GM21447 (cell line): ENCODE measurements at regions not wholly inside any gene's neighbourhood (a gene's known extent, or its start where the extent isn't known, plus 50 kb on each side); places are given as distances from the start of the nearest gene placed in this dataset.

Experiments used
- ATAC-seq: cut with Tn5 transposase; IDR thresholded peaks from one replicate; pipeline ENCODE4 v1.9.1; 2021; ENCODE audit not compliant: unreplicated experiment

DNA sequence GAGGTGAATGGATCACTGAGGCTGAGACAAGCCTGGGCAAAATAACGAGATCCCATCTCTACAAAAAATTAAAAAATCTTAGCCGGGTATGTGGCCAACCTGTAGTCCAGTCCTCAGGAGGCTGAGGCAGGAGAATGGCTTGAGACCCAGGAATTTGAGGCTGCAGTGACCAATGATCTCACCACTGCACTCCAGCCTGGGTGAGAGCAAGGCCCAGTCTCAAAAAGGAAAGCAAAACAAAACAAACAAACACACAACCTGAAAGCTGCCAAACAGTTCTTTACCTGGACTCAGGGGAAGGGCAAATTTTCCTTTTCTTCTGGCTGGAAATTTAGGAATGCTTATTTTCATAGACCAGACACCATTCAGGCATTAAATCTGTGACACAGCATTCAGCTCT, 163.1 kb upstream of the FAT1 start:
- no peak for ATAC-seq

DNA sequence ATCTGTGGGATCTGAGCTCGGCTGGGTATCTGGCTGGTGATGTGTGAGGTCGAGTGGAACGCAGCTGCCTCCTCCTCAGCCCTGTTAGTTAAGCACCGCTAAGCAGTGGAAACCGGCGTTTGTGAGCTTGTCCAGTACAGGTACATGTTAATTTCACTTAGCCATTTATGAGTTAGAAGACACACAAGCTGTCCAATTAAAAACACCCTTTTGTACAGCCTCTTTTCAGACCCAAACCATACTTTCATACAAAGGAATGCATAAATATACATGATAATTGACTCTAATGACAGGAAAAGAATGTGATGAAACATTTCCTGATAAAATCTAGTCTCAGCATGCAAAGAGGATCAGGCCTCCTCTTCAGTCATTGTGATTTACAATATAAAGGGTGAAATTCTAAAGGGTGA, 163.6 kb upstream of the FAT1 start:
- ATAC-seq, result no peak

DNA sequence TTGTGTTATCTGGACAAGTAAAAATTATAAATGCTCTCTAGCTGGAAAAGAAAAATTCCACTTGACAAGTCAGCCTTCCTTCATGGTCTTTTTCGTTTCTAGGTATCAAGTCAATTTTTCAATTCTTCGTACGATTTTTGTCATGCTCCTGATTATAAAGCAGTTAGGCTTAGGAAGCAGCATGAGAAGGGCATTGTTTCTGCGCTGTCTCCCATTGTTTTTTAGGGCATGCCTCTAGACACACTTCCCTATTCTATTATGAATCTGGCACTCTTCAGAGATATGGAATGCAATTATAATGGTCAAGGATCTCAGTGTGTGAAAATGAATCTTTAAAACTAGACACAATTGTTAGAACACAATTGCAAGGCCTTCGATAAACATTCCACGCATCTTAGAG, 164.1 kb upstream of the FAT1 start:
- ATAC-seq, result no peak

DNA sequence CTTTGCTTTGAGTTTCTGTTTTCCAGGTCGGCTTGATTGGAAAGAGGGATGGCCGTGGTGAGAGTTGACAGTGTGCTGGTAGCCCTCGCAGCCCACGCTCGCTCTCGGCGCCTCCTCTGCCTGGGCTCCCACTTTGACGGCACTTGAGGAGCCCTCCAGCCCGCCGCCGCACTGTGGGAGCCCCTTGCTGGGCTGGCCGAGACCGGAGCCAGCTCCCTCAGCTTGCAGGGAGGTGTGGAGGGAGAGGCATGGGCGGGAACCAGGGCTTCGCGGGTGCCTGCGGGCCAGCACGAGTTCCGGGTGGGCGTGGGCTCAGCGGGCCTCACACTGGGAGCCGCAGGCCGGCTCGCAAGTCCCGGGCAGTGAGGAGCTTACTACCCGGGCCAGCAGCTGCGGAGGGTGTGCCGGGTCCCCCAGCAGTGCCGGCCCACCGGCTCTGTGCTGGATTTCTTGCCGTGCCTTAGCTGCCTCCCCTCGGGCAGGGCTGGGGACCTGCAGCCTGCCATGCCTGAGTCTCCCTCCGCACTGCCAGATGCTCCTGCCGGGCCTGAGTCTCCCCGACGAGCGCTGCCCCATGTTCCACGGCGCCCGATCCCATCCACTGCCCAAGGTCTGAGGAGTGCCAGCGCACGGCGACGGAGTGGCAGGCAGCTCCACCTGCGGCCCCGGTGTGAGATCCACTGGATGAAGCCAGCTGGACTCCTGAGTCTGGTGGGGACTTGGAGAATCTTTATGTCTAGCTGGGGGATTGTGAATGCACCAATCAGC, 166.4 kb upstream of the FAT1 start:
- ATAC-seq, result no peak

DNA sequence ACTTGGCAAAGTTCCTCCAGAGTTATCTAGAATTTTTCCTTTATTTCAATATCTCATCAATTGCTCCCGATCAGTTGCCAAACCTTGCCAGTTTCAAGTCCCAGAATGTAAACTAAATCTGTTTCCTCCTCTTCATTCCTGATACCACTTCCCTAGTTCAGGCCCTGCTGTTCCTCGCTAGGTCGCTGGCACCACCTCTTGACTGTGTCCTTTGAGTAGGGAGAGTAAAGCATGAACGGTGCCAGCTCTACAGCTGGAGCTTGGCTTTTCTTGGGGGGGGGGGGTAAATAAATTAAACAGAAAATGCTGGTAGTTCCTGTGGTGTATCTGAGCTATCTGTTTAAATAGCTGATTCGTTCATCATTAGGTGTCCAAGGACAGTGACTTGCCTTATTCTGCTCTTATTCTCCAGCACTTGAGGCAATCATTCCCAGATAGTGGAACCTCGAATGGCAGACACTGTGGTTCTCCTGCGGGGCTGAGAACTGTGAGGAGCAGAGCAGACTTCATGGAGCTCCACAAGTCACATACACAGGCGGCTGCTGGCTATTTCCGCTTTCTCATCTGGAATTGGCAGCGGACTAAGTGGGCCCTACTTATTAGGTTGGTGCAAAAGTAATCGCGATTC, 168.3 kb upstream of the FAT1 start:
- ATAC-seq, result no peak

DNA sequence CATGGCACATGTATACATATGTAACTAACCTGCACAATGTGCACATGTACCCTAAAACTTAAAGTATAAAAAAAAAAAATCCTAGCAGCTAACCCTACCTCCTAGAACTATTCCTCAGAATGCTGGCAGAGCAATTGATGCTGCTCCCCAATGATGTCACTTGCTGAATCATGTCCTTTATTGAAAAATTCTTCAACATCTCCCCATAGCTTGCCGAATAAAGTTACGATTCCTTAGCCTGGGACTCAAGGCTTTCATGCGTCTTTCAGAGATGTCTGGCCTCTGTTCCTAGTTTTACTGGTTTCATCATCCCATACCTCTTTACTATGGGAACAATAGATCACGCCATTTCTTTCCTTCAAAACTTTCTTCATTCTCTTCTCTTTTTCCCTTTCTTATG, 174.7 kb upstream of the FAT1 start:
- no peak for ATAC-seq

DNA sequence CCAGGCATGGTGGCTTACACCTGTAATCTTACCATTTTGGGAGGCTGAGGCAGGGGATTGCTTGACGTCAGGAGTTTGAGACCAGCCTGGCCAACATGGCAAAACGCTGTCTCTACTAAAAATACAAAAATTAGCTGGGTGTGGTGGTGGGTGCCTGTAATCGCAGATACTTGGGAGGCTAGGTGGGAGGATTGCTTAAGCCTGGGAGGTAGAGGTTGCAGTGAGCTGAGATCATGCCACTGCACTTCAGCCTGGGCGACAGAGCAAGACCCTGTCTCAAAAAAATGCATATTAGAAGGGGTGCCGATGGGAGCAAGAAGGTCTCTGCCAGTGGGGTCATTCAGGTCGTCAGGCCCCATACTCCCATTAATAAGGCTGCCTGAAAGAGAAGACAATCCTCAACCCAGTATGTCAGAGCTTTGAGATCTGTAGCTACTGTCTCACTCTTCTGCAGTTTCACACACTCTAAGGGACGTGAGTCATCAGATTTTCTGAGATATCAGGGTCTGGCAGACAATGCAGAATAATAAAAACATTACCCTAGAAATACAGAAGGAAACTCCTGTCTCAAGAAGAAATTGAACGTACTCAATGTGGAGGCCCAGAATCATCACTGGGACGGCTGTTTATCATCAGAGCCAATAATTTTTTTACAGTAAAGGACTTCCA, 176.7 kb upstream of the FAT1 start:
- no peak for ATAC-seq

DNA sequence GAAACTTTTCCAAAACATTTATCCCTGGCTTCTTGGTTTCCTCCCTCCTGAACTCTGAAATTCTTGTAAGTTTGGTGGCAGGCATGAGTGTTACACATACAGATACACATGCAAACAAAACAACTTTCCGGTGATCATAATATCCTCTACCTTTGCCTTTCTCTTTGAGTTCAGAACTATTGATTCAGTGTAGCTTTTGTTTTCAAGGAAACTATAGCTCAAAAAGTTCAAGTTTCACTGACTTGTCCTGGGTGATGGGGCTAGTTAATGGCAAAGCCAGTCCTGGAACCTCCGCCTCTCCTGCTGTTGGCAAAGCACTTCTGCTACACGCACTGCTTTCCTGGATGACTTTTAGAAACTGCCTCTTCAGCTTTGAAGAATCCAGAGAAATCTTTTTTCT, 177.3 kb upstream of the FAT1 start:
- ATAC-seq, result no peak

DNA sequence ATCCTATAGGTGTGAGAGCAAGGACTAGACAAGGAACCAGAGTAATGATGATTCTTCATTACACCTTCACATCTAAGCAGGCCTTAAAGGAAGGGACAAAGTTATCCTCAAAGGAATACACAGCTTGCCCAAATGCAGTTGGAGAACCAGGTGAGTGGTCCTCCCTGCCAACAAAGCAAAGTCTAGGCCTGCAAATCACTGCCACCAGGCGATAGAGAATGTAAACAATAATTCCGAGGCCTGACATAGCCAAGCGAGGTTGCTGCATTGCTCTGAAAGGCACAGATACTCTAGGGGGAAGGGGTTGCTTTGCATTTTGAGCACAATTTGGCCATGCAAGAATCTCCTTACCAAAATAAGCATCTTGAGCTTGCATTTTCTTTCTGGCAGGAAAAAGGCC, 178.2 kb upstream of the FAT1 start:
- ATAC-seq, result no peak

DNA sequence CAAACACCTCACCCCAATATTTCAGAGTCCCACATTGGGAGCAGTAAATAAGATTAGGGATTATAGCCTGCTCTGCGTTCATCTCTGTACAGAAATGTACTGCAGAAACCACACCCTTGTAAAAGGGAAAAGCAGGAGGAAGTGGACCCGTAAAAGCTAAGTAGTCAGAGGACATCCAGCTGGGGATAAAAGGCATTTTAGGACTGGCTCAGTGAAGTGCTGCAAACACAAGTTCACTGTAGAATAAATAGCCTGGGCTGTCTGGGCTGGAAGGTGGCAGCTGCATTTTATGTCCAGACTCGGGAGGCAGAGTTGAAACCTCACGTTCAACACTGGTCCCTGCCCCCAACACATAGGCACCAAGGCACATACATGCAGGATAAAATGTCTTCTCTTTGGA, 178.7 kb upstream of the FAT1 start:
- ATAC-seq, result no peak

DNA sequence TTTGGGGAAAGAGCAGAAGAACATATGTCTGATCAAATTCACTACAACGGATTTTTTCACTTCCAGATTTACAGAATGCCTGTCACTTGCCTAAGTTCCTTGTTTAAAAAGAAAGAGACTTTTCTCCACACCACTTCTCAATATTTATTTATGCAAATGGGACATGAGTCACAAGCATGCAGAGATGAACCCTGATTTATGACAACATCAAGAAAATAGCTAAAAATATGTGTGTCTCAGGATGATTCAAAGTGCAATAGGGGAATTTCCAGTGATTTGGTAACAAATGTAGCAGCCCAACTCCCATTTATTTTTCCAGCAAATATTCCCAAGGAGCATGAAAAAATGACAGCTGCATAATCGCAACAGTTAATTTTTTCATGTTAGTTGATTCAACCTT, 180.4 kb upstream of the FAT1 start:
- no peak for ATAC-seq

DNA sequence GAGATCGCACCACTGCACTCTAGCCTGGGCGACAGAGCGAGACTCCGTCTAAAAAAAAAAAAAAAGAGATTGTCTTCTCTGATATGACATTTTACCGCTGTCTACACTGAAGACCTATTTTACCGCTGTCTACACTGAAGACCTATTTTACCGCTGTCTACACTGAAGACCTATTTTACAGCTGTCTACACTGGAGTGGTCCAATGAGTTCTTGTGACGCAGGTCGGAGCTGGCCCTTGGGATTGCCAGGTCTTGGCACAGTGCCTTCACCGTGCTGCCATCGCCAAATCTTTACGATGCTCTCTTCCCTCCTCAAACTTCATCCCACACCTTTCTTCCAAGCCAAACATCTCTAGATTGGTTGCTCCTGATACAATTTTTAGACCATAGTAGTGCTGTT, 183.1 kb upstream of the FAT1 start:
- ATAC-seq, result no peak

DNA sequence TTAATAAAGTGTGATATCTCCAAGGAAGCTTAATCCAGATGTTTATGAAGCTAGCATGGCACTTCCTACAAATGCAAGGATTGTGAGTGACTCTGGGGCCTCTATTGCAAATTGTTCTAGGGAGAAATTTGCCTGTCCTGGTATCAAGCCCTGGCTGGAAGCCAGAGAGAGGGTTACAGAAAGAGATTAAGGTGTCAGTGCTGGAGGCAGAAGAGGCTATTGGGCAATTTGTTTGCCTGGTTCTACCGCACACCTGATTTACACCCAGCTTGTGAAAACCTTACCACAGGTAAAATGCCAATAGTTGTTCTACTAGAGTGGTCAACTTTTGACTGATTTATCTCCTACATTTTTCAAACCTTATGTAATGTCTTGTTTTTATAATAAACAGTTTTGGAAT, 186.7 kb upstream of the FAT1 start:
- ATAC-seq, result no peak

DNA sequence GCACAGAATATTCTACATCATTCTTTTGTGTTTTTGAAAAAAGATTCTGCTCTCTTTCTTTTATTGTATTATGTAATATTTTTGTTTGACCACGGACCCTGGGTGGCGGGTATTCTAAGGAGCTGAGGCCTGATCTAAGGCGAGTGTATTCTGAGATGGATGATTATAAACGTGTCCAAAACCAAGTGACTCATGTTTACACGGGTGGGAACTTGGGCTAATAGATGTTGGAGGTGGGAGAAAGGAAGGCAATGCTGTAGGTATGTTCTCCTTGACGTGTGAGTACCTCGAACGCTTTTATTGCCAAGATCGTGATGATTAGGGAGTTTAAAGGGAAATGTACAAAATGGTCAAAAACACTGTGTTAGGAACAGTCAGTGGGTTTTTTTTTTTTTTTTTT, 188.9 kb upstream of the FAT1 start:
- no peak for ATAC-seq

DNA sequence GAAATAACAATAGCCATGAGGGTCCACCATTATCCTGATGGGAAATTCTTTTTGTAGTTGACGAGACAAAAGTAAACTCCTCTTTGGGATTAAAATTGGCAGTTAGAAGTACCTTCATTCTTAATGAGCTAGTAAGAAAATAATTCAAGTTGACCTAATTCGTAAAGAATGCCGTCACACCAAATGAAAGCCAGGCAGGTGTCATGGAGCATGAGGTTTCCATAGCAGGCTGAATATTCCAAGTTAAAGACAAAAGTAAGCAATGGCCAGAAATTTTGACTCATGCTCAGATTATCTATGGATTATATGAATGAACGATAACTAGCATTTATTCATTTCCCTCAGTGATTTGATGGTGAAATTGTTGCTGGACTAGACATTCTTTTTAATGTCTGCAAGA, 192.2 kb upstream of the FAT1 start:
- no peak for ATAC-seq

DNA sequence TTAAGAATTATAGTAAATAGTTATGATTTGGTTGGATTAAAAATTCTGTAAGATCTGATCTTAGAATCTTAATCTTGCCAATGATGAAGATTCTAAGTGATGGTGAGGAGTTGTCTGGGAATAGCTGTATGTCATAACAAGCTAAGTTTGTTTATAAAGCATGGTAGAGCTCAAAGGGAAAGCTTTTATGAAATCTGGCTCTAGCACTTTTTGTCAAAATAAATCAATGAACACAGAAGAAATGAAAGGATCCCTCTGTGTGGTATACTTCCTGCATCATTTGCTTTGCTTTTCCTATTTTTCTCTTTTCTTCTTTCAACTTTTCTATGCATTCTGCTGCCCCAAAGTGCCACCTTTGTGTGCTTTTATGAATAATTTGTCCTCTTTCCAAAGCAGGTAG, 193.5 kb upstream of the FAT1 start:
- ATAC-seq, result no peak

DNA sequence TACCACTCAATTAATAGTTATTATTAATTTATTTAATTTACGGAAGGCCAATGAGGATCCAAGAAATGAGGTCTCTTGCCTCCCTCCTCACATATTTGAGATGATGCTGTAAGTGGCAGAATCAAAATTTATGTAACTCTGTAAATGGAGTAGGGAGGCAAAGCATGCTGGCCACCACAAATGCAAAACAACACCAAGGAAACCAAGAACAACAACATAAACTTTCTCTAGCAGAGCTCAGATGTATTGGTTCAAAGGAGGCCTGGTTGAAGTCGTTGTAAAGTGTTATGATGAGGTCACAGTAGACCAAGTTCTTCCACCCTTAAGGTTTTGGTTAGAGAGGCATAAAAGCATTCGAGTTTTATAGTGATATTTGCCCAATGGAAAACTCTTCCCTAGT, 194.8 kb upstream of the FAT1 start:
- no peak for ATAC-seq

DNA sequence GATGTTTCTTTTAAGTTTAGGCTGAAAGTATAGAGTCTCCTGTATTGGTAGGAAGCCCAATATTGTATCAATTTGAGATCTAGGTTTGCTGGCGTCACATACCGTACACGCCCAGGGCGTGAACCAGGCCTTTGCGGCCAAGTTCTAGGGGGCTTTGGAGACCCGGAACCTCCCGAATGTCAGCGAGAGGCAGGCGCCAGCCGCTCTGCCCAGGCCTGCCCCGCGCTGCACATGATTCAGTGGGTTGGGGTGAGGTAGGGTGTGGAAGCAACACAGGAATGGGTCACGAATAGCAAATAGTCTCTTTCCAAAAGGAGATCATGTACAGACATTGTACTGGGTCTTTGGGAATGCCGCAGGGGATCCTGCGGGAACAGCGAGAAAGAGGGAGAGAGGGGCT, 195.7 kb upstream of the FAT1 start:
- no peak for ATAC-seq

DNA sequence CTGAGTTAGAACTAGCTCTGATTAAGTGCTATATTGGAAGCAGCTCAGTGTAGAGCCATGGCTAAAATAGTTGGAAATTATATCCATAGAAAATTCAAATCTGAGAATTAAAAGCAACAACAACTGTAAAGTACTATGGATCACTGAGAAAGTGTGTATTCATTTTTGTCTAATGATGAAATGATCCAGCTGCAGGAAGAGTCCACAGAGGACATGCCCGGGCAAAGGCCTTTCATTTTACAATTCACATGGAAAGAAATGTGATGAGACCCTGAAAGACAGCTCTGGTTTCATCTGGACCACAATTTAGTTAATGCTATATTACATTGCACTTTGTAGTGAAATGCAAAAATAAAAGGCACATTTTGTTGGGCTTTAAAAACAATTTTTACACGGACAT, 196.8 kb upstream of the FAT1 start:
- ATAC-seq, result no peak

DNA sequence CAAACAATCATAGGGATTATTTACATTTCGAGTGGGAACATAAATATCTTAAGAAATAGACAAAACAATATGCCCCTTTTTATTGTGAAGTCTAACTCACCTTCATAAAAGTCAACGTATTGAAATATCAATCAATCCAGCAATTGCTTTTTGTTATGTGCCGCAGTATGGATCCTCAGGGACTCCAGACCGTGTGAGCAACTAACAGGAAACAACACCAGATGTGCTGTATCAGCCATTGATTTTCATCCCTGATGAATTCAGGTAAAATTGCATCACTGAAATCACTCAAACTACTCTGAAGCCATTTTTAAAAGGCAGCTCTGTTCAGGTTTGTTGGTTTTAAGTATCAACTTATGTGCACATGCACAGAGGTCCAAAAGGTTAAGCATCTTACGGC, 197.3 kb upstream of the FAT1 start:
- ATAC-seq, result no peak

DNA sequence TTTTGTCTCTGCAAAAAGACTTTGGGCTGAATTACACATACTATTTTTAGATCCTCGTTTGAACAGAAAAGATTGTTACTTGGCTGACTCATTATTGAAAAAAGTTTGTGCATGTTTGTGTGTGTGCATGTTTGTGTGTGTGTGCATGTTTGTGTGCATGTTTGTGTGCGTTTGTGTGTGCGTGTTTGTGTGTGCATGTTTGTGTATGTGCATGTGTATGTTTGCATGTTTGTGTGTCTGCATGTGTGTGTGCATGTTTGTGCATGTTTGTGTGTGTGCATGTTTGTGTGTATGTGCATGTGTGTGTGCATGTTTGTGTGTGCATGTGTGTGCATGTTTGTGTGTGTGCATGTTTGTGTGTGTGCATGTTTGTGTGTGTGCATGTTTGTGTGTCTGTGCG, 201.1 kb upstream of the FAT1 start:
- ATAC-seq, result no peak

DNA sequence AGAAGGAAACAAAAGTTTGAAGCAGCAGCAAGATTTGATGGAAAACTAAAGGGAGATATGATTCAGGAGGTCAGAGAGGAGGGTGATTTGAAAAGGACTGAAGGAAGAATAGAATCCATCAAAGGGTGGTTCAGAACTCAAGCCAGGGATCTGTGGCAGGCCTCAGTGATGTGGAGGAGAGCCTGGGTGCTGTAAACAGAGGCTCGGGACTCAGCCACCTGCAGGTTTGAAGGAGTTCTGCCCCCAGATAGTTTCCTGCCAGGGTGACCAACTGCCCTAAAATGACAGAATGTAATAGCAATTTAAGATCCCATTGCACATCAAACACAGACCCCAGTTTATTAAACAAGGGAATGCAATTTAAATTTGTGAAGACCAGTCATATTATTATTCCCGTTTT, 204.0 kb upstream of the FAT1 start:
- ATAC-seq, result no peak

DNA sequence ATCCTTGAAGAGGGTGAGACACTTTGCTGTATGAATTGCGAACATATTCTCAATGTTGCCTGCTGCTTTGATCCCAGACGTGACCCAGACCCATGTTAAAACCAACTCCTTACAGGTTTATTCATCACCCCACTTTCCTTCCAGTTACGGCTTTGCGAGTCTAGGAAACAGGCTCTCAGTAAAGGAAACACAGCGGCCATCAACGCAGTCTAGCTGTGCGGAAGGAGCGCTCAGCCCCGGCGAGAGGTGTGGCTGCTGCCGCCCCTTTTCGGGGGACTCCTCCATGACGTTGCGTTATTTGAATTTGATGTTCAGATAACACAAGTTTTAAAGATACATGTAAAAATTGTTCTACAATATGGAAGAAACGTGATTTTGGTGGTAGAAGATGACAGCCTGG, 206.4 kb upstream of the FAT1 start:
- no peak for ATAC-seq
